HL-60 (cell line): ENCODE measurements at regions not wholly inside any gene's neighbourhood (a gene's known extent, or its start where the extent isn't known, plus 50 kb on each side); places are given as distances from the start of the nearest gene placed in this dataset.

Experiments used
- CTCF ChIP-seq: IDR thresholded peaks from one replicate; pipeline ENCODE4 v1.5.1; 2011; ENCODE audit warnings: low read length, control low read depth, inconsistent platforms; ENCODE audit not compliant: insufficient read depth
- POLR2AphosphoS5 ChIP-seq: IDR thresholded peaks from 2 replicates; pipeline ENCODE4 v1.6.1; 2012; ENCODE audit warnings: low read depth
- SPI1 ChIP-seq: IDR thresholded peaks from 2 replicates; pipeline ENCODE4 v1.6.1; 2012; ENCODE audit warnings: low read depth, mild to moderate bottlenecking, borderline replicate concordance
- TF ChIP-seq, protein P1 (sequence below): IDR thresholded peaks from 2 replicates; pipeline ENCODE4 v1.6.1; 2012; ENCODE audit warnings: low read depth; ENCODE audit not compliant: insufficient replicate concordance

DNA sequence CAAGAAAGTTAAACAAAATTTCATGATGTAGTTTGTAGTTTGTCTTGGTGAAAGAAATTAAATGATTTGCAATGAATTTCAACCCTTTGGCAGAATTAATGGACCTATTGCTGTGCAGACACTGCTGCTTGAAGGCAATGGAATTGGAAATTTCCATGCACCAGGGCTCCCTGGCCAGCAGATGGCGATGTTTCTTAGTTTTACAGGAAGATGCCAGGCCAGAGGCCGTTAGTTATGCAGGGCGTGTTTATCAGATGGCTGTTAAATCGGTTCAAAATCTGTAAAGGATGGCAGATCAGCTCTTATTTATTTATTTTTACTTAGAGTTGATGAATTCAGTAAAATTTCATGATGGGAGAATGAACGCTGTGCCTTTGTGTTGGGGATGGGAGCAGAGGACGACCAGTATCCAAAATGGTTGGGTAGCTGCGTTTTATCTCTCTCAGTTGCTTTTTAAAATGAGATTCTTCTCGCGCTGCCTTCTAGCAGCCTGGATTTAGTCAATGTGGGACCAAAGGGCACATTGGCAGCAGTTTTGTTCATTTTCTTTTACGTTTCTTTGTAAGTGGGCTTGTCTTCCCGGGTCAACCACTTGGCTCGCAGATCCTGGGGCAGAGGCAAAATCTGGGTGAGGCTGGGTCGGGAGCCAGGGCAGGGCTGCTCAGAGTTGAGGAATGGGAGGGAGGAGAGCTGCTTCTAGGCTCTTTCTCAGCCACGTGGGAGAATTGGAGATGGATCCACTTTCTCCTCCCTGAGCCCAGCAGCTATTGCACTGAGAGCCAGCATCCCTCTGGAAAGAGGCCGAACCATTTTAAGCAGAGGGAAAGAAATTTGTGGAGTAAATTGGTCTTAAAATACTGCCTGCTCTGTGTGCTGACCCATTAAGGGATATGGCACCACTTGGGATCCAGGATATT lies 344.0 kb downstream of the PIK3C3 start:
- TF ChIP-seq CTCF, result peak; percentile 99
- no peak for TF ChIP-seq POLR2AphosphoS5
- TF ChIP-seq, protein P1, sequence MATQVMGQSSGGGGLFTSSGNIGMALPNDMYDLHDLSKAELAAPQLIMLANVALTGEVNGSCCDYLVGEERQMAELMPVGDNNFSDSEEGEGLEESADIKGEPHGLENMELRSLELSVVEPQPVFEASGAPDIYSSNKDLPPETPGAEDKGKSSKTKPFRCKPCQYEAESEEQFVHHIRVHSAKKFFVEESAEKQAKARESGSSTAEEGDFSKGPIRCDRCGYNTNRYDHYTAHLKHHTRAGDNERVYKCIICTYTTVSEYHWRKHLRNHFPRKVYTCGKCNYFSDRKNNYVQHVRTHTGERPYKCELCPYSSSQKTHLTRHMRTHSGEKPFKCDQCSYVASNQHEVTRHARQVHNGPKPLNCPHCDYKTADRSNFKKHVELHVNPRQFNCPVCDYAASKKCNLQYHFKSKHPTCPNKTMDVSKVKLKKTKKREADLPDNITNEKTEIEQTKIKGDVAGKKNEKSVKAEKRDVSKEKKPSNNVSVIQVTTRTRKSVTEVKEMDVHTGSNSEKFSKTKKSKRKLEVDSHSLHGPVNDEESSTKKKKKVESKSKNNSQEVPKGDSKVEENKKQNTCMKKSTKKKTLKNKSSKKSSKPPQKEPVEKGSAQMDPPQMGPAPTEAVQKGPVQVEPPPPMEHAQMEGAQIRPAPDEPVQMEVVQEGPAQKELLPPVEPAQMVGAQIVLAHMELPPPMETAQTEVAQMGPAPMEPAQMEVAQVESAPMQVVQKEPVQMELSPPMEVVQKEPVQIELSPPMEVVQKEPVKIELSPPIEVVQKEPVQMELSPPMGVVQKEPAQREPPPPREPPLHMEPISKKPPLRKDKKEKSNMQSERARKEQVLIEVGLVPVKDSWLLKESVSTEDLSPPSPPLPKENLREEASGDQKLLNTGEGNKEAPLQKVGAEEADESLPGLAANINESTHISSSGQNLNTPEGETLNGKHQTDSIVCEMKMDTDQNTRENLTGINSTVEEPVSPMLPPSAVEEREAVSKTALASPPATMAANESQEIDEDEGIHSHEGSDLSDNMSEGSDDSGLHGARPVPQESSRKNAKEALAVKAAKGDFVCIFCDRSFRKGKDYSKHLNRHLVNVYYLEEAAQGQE, result no peak
- no peak for TF ChIP-seq SPI1
